WTC11 (cell line): ENCODE measurements at regions not wholly inside any gene's neighbourhood (a gene's known extent, or its start where the extent isn't known, plus 50 kb on each side); places are given as distances from the start of the nearest gene placed in this dataset.

Experiments
- ATAC-seq: fragments of 200-7000 bp; cut with Tn5 transposase; 2 replicates; pipeline ENCODE4 v1.10.0; 2021; ENCODE audit warnings: mild to moderate bottlenecking, moderate library complexity
- CTCF ChIA-PET: fragments of 300-600 bp; sonication (Branson Sonifier 250); formaldehyde crosslinking; loops from one replicate; lab custom pipeline; 2021; ENCODE audit warnings: antibody characterized with exemption; lab: Charles Lee
- POLR2A ChIA-PET: fragments of 350-600 bp; sonication (Branson Sonifier 250); formaldehyde crosslinking; loops from one replicate; lab custom pipeline; 2021; ENCODE audit warnings: antibody characterized with exemption; lab: Charles Lee
- DNase-seq: peaks from one replicate; pipeline ENCODE4 v3.0.0; 2021; ENCODE audit warnings: low spot score
- H3K27ac Mint-ChIP-seq: 2 replicates; pipeline ENCODE4 v1.8.0; 2021; ENCODE audit warnings: mixed read lengths
- H3K27me3 Mint-ChIP-seq: 2 replicates; pipeline ENCODE4 v1.8.0; 2021; ENCODE audit warnings: low read depth, mild to moderate bottlenecking, moderate library complexity, mixed read lengths
- H3K36me3 Mint-ChIP-seq: 2 replicates; pipeline ENCODE4 v1.8.0; 2021; ENCODE audit warnings: mixed read lengths
- H3K4me1 Mint-ChIP-seq: 2 replicates; pipeline ENCODE4 v1.8.0; 2022; ENCODE audit warnings: mixed read lengths
- H3K4me3 Mint-ChIP-seq: 2 replicates; pipeline ENCODE4 v1.8.0; 2021; ENCODE audit warnings: mild to moderate bottlenecking, moderate library complexity, mixed read lengths
- H3K9me3 Mint-ChIP-seq: 2 replicates; pipeline ENCODE4 v1.8.0; 2021; ENCODE audit warnings: mixed read lengths
- ATF6 ChIP-seq: sonication (generic); formaldehyde crosslinking; IDR thresholded peaks from 2 replicates; pipeline ENCODE4 v1.8.1; 2023; ENCODE audit warnings: mild to moderate bottlenecking, missing genetic modification reagents
- CREM ChIP-seq: sonication (generic); formaldehyde crosslinking; IDR thresholded peaks from 2 replicates; pipeline ENCODE4 v1.8.1; 2022; ENCODE audit warnings: mild to moderate bottlenecking, missing genetic modification reagents, moderate library complexity
- E2F1 ChIP-seq: sonication (generic); formaldehyde crosslinking; IDR thresholded peaks from 2 replicates; pipeline ENCODE4 v1.8.0; 2022; ENCODE audit warnings: mild to moderate bottlenecking, missing genetic modification reagents
- EMX1 ChIP-seq: fragments of 250-450 bp; sonication (Bioruptor Pico); IDR thresholded peaks from 2 replicates; pipeline ENCODE4 v1.8.0; 2021; ENCODE audit warnings: mild to moderate bottlenecking
- GRHL2 ChIP-seq: fragments of 250-450 bp; sonication (Bioruptor Pico); IDR thresholded peaks from 2 replicates; pipeline ENCODE4 v1.8.0; 2022; ENCODE audit warnings: mild to moderate bottlenecking, moderate library complexity; ENCODE audit not compliant: insufficient replicate concordance, severe bottlenecking
- MAX ChIP-seq: sonication (generic); formaldehyde crosslinking; IDR thresholded peaks from 2 replicates; pipeline ENCODE4 v1.8.0; 2022; ENCODE audit warnings: mild to moderate bottlenecking, missing genetic modification reagents
- NFE2L1 ChIP-seq: sonication (generic); formaldehyde crosslinking; IDR thresholded peaks from 2 replicates; pipeline ENCODE4 v1.8.1; 2023; ENCODE audit warnings: missing genetic modification reagents
- NFYB ChIP-seq: sonication (generic); formaldehyde crosslinking; conservative IDR thresholded peaks from 2 replicates; pipeline ENCODE4 v1.8.0; 2022; ENCODE audit warnings: low read depth, missing genetic modification reagents
- TEAD1 ChIP-seq: sonication (generic); formaldehyde crosslinking; IDR thresholded peaks from 2 replicates; pipeline ENCODE4 v1.8.0; 2022; ENCODE audit warnings: mild to moderate bottlenecking, missing genetic modification reagents
- USF1 ChIP-seq: sonication (generic); formaldehyde crosslinking; IDR thresholded peaks from 2 replicates; pipeline ENCODE4 v1.8.0; 2022; ENCODE audit warnings: mild to moderate bottlenecking, missing genetic modification reagents
- ZBTB43 ChIP-seq: sonication (generic); formaldehyde crosslinking; IDR thresholded peaks from 2 replicates; pipeline ENCODE4 v1.8.1; 2023; ENCODE audit warnings: mild to moderate bottlenecking, missing genetic modification reagents
- ZNF121 ChIP-seq: sonication (generic); formaldehyde crosslinking; IDR thresholded peaks from 2 replicates; pipeline ENCODE4 v1.8.0; 2023; ENCODE audit warnings: missing genetic modification reagents
- ZNF263 ChIP-seq: sonication (generic); formaldehyde crosslinking; IDR thresholded peaks from 2 replicates; pipeline ENCODE4 v1.8.1; 2022; ENCODE audit warnings: low read depth, mild to moderate bottlenecking, moderate library complexity, missing genetic modification reagents
- ZNF281 ChIP-seq: sonication (generic); formaldehyde crosslinking; IDR thresholded peaks from 2 replicates; pipeline ENCODE4 v1.8.0; 2023; ENCODE audit warnings: mild to moderate bottlenecking, missing genetic modification reagents
- ZNF317 ChIP-seq: sonication (generic); formaldehyde crosslinking; IDR thresholded peaks from 2 replicates; pipeline ENCODE4 v1.8.1; 2023; ENCODE audit warnings: low read depth, mild to moderate bottlenecking, moderate library complexity, missing genetic modification reagents, borderline replicate concordance
- ZNF416 ChIP-seq: fragments of 250-450 bp; sonication (Bioruptor Pico); IDR thresholded peaks from 2 replicates; pipeline ENCODE4 v1.9.0; 2021; ENCODE audit warnings: mild to moderate bottlenecking, inconsistent platforms
- ZNF532 ChIP-seq: fragments of 250-450 bp; sonication (Bioruptor Pico); IDR thresholded peaks from 2 replicates; pipeline ENCODE4 v1.9.0; 2021; ENCODE audit warnings: mild to moderate bottlenecking, borderline replicate concordance
- ZSCAN18 ChIP-seq: fragments of 250-450 bp; sonication (Bioruptor Pico); IDR thresholded peaks from 2 replicates; pipeline ENCODE4 v2.1.2; 2022; ENCODE audit warnings: mild to moderate bottlenecking, moderate library complexity

GRCh38 chr13:22270881-22271280 lies 600.0 kb downstream of the FGF9 start (continued):
- TF ChIP-seq ZBTB43 (CRISPR knock-in tag) = no peak
- no peak for TF ChIP-seq ATF6 (CRISPR knock-in tag)
- TF ChIP-seq NFYB (CRISPR knock-in tag) = no peak
- TF ChIP-seq ZNF416 (CRISPR knock-in tag) = no peak
- TF ChIP-seq ZNF121 (CRISPR knock-in tag) = no peak
- TF ChIP-seq CREM = no peak
- TF ChIP-seq GRHL2 = no peak
- no peak for TF ChIP-seq ZNF263
- no peak for TF ChIP-seq ZNF317
- TF ChIP-seq, all 79 proteins: peak for 0

GRCh38 chr13:22271903-22272302 lies 601.0 kb downstream of the FGF9 start:
- no peak overlapping the region for H3K4me3 Mint-ChIP-seq
- ChIA-PET POLR2A (no interaction called here), CTCF (interaction anchor here (1.3 kb wide), 1 partner anchor 358 kb away, joined by 4 read pairs; no protein-coding TSS in a partner anchor)
- peaks cover 4% of the 10 kb centered on the region for H3K4me1 Mint-ChIP-seq
- TF ChIP-seq NFE2L1 (CRISPR knock-in tag) = no peak
- TF ChIP-seq TEAD1 (CRISPR knock-in tag) = no peak
- no peak for TF ChIP-seq E2F1 (CRISPR knock-in tag)
- TF ChIP-seq ZNF281 (CRISPR knock-in tag) = no peak
- no peak for TF ChIP-seq USF1 (CRISPR knock-in tag)
- TF ChIP-seq EMX1 (CRISPR knock-in tag) = no peak
- no peak for TF ChIP-seq ZSCAN18
- H3K9me3 Mint-ChIP-seq = peaks cover 3% of the 10 kb centered on the region; the same call in 1 of the 2 replicates
- H3K27me3 Mint-ChIP-seq = no peaks in the 10 kb centered on the region
- H3K27ac Mint-ChIP-seq = no peak overlapping the region
- DNase-seq (no peak), ATAC-seq (no peak)
- no peaks in the 10 kb centered on the region for H3K36me3 Mint-ChIP-seq

GRCh38 chr13:22275393-22275792 lies 604.5 kb downstream of the FGF9 start:
- no peaks in the 10 kb centered on the region for H3K27me3 Mint-ChIP-seq
- ChIA-PET POLR2A (no interaction called here), CTCF (no interaction called here)
- no peak overlapping the region for H3K27ac Mint-ChIP-seq
- no peaks in the 10 kb centered on the region for H3K36me3 Mint-ChIP-seq
- peaks cover 3% of the 10 kb centered on the region; the same call in 1 of the 2 replicates for H3K9me3 Mint-ChIP-seq
- peaks cover 4% of the 10 kb centered on the region for H3K4me1 Mint-ChIP-seq
- ATAC-seq (no peak), DNase-seq (no peak)
- no peak overlapping the region for H3K4me3 Mint-ChIP-seq
- TF ChIP-seq MAX (CRISPR knock-in tag) (no peak), E2F1 (CRISPR knock-in tag) (no peak), ZNF532 (CRISPR knock-in tag) (no peak)
